GM12864 (cell line): ENCODE measurements at regions not wholly inside any gene's neighbourhood (a gene's known extent, or its start where the extent isn't known, plus 50 kb on each side); places are given as distances from the start of the nearest gene placed in this dataset.

Experiments
- DNase-seq: peaks from one replicate; pipeline ENCODE4 v3.0.0-alpha.2; 2011; ENCODE audit warnings: low read depth
- H3K4me3 ChIP-seq: 2 replicates; pipeline ENCODE4 v1.5.1; 2011; ENCODE audit warnings: mild to moderate bottlenecking, low read depth, low read length, control low read depth
- TF ChIP-seq, protein P1 (sequence below): IDR thresholded peaks from 2 replicates; pipeline ENCODE4 v1.5.1; 2011; ENCODE audit warnings: low read depth, mild to moderate bottlenecking, moderate library complexity, low read length, control low read depth, inconsistent platforms; ENCODE audit errors: missing control alignments

DNA sequence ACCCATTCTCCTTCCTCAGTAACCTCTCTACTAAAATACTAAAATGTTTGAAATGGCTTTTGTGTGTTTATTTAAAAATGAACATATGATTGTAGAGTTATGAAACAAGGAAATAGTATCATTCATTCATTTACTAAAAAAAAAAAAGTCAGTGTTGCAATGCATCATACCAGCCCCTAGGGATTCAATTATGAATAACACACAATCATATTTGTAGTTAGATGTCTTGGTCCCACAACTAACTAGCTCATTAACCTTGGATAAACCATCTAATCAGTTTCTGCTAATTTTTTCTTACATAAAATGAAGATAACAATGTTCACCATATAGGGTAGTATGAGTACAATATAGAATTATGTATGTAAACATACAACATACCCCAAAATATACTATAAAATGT is 183.2 kb downstream of the GRIN2B start:
- no peak overlapping the region for H3K4me3 ChIP-seq
- TF ChIP-seq, protein P1, sequence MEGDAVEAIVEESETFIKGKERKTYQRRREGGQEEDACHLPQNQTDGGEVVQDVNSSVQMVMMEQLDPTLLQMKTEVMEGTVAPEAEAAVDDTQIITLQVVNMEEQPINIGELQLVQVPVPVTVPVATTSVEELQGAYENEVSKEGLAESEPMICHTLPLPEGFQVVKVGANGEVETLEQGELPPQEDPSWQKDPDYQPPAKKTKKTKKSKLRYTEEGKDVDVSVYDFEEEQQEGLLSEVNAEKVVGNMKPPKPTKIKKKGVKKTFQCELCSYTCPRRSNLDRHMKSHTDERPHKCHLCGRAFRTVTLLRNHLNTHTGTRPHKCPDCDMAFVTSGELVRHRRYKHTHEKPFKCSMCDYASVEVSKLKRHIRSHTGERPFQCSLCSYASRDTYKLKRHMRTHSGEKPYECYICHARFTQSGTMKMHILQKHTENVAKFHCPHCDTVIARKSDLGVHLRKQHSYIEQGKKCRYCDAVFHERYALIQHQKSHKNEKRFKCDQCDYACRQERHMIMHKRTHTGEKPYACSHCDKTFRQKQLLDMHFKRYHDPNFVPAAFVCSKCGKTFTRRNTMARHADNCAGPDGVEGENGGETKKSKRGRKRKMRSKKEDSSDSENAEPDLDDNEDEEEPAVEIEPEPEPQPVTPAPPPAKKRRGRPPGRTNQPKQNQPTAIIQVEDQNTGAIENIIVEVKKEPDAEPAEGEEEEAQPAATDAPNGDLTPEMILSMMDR, result no peak
- DNase-seq, result no peak

DNA sequence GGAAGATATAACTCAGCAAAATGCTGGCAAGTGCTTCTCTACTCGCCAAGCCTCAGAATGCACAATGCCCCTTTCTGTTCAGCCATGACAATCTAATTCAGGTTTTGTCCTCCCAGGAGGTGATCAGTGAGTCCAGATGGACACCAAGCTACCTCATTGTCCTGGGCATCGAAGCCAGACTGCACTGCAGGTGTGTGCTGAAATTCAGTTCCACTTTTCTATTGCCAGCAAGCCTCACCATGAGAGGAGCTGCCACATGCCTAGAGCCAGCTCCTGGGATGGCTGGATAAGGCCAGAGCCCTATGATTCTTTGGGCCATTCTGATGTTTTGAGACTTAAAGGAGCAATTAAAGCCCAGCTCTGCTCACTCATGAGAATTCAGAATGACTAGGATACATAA is 186.7 kb downstream of the GRIN2B start:
- no peak for DNase-seq
- TF ChIP-seq, protein P1, result no peak

DNA sequence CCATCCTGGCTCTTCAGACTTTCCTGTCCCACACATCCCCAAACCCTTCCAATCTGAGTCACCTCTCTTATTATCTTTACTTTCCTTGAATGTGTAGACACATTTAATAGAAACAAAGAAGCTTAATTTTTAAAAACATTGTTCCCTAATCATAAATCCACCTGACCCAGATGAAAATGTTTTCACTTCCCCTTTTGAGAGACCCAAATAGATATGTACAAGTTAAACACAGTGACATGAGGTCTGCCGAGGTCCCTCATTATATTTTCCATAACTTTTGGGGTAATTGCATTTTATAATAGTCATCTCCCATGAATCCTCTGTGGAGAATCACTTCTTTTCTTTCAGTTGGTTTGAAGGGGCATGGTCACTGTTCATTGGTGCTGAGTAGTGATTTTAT is 191.1 kb downstream of the GRIN2B start:
- no peak for DNase-seq
- TF ChIP-seq, protein P1, result no peak
- H3K4me3 ChIP-seq, result no peak overlapping the region

More for the DNA sequence above, 186.7 kb downstream of the GRIN2B start:
- H3K4me3 ChIP-seq, result no peak overlapping the region

DNA sequence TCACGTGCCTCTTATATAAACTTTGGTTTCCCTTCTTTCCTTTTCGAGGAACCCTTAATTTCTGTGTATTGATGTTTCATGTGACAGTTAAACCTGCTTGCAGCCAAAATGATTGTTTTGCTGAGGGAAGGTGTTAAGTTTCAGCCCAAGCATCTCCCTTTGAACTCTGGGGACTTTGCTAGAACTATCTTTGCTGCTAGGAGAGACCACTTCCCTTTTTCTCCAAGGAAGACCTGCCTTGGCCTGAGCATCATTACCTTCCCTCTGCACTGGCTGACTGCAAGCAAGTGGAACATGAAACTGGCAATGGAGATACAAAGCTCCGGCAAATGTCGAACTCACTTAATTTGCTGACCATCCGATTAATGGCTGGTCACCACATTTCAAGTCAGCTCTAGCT is 192.8 kb downstream of the GRIN2B start:
- TF ChIP-seq, protein P1, result no peak
- no peak for DNase-seq
- no peak overlapping the region for H3K4me3 ChIP-seq

DNA sequence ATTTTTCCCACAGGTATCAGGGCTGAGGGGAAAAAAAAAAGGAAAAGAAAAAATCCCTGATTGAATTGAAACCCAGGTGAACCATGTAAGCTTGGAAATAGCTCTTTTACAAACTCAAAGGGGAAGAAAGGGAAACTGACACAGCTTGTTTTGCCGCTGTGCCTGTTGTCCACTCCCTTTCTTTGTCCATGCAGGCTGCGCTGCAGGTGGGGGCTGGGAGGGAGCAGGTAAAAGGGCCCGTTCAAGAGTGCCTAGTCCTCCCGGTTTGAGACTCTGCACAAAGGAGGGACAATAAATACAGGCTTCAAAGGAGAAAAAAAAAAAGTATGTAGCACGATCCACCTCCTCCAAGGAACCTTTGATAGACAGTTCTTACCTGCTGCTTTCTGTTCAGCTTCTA is 194.8 kb downstream of the GRIN2B start:
- TF ChIP-seq, protein P1, result no peak
- no peak overlapping the region for H3K4me3 ChIP-seq
- DNase-seq, result no peak

DNA sequence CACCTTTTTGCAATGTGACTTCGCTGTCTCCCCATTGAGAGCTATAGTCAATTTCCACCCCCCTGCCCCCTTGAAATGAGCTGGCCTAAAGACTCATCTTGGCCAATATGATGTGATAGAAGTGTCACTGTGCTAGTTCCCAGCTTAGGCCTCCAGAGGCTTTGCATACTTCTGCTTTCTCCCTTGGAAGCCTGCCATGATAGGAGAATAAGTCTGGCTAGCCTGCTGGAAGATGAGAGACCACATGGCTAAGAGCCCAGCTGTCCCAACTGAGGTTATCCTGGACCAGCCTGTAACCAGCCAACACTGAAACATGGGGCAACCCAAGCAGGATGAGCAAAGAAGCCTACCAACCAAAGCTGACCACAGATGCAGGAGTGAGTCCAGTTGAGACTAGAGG is 196.9 kb downstream of the GRIN2B start:
- DNase-seq, result no peak
- no peak overlapping the region for H3K4me3 ChIP-seq
- TF ChIP-seq, protein P1, result no peak

DNA sequence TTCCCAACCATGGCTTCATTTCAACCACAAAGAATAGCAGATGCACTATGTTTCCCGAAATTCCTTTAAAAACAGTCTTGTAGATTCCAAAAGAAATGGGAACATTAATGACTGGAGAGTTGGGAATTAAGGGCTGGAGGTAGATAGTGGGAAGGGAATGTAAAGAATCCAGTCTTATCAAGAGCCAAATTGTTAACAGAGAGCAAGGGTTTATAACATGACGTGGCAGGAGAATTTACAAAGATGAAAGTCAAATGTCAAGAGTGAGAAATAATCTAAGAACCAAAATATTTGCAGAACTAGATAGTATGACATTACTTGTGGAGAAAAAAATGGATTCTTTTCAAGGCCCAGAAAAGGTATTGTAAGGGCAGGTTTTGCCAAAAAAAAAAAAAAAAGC is 200.9 kb downstream of the GRIN2B start:
- H3K4me3 ChIP-seq, result no peak overlapping the region
- TF ChIP-seq, protein P1, result no peak
- no peak for DNase-seq
